AG09319 (cell line): ENCODE measurements at regions not wholly inside any gene's neighbourhood (a gene's known extent, or its start where the extent isn't known, plus 50 kb on each side); places are given as distances from the start of the nearest gene placed in this dataset.
"Not testable (repeated sequence)": the region's sequence is repeated elsewhere in the genome, so short reads cannot be mapped to it uniquely, and the experiment has no call there.

Experiments used
- DNase-seq: peaks from one replicate; pipeline ENCODE4 v3.0.0-alpha.2; 2010; ENCODE audit warnings: low read depth; ENCODE audit errors: extremely low read depth
- CTCF ChIP-seq: IDR thresholded peaks from 2 replicates; pipeline ENCODE4 v1.5.1; 2011; ENCODE audit warnings: low read depth, mild to moderate bottlenecking, inconsistent platforms, low read length, moderate library complexity

DNA sequence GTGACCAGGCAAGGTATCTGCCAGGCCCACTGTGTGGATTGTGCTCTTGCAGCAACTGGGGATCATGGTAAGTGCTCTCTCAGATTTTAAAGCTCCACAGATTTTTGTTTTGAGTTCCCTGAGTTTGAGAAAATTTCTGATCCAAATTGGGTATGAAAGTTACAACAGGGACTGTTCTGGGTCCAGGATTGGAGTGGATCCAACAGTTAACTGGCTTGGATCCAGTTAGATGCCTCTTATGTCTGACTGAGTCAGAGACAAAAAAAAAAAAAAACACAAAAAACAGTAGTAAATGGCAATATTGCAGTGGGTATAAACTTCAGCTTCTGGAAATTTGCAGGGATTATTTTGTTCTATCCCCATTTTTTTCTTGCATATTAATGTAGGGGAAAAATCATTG lies 598.8 kb downstream of the C12orf50 start:
- no peak for DNase-seq
- TF ChIP-seq CTCF = no peak

- DNase-seq = no peak
- TF ChIP-seq CTCF = no peak
Measured at GRCh38 chr12:87428701-87429277, 600.4 kb downstream of the C12orf50 start.

DNA sequence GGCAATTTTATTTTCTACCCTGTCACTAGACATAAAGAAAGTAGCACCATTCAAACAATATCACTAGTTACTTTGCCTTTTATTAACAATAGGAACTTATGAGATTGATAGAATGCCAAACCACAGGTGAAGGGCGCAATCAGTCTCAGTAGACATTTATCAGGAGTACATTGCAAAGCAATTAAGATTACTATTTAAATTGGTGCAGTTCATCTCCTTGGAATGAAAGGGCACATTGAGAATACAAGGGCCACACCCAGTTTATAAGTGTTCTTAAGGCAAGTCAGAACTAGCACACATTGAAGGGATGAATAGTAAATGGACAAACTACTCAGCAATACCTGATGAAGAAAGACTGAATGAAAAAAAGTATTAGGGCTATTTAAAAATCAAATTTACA lies 601.4 kb downstream of the C12orf50 start:
- no peak for DNase-seq

GRCh38 chr12:87425942-87426554 lies 603.2 kb downstream of the C12orf50 start:
- TF ChIP-seq CTCF = no peak
- DNase-seq = no peak

More for the DNA sequence above, 601.4 kb downstream of the C12orf50 start:
- TF ChIP-seq CTCF = no peak

- not testable (repeated sequence) for DNase-seq
Measured at GRCh38 chr12:87421233-87421632, 608.0 kb downstream of the C12orf50 start.

- TF ChIP-seq CTCF = no peak
- DNase-seq = no peak
Measured at GRCh38 chr12:87413784-87414183, 615.4 kb downstream of the C12orf50 start.

- no peak for TF ChIP-seq CTCF
- DNase-seq = no peak
Measured at GRCh38 chr12:87406926-87407325, 622.3 kb downstream of the C12orf50 start.

DNA sequence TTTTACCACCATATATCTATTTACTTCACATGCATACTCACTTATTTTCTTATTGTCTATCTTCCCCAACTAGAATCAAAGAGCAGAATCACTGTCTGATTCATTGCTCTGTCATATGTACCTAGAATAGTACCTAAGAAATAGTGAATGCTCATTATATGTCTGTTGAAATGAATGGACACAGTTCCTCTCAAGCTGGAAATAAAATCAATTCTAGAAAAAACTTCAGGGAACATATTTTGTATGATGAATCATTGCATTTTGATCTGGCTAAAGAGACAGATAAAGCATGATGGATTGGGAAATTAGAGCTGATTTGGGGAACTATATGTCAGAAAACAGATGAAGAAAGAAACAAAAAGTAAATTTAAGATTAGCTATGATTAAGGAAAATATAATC lies 623.3 kb downstream of the C12orf50 start:
- no peak for DNase-seq
- TF ChIP-seq CTCF = no peak

DNA sequence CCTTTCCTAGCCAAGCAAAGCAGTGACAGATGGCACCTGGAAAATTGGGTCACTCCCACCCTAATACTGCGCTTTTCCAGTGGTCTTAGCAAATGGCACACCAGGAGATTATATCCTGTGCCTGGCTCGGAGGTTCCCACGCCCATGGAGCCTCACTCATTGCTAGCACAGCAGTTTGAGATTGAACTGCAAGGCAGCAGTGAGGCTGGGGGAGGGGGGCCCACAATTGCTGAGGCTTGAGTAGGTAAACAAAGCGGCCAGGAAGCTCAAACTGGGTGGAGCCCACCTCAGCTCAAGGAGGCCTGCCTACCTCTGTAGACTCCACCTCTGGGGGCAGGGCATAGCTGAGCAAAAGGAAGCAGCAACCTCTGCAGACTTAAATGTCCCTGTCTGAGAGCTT lies 635.0 kb downstream of the C12orf50 start:
- not testable (repeated sequence) for DNase-seq
